Activated CD4-positive, alpha-beta T cell treated with anti-CD3 and anti-CD28 coated beads, Interleukin-2, amount 50 U/mL, for 16 hours (primary cell): ENCODE measurements at regions not wholly inside any gene's neighbourhood (a gene's known extent, or its start where the extent isn't known, plus 50 kb on each side); places are given as distances from the start of the nearest gene placed in this dataset.
"Not testable (repeated sequence)": the region's sequence is repeated elsewhere in the genome, so short reads cannot be mapped to it uniquely, and the experiment has no call there.

Experiments
- DNase-seq: peaks from one replicate; pipeline ENCODE4 v3.0.0-alpha.2; 2020

DNA sequence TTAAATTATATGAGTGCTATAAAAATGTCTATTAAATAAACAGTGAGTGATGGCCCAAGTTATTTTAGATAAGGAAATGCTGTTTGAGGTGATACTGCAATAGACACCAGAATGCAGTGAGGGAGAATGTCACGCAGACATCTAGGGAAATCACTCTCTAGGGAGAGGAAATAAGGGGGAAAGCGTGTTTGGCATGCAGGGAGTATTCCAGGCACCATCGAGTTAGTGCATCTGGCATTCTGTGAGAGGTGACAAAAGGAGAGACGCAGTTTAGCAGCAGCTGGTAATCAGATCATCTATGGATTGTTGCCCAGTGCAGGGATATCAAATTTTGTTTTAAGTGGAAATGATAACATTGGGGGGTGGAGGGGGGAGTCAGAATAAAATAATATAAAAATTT, 175.4 kb upstream of the NETO1 start:
- no peak for DNase-seq

GRCh38 chr18:73040247-73040646, 172.5 kb upstream of the NETO1 start:
- DNase-seq, result no peak

DNA sequence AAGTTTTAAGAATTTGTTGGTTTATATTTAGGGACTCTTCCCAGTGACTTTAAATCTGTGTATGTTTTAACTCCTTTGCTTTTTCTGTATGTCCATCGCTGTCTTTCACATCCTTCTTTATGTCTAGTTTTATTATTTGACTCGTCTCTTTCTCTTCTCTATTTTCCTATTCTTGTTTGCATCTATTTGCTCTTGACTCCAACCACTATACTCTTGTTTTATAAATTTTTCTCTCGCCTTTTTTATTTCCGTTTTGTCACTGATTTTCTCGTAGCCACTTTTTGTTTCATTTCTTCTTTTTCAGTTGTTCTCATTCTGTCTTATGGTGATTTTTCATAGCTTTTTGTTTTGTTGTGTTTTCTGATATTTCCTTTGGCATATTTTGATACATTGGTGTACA, 170.5 kb upstream of the NETO1 start:
- no peak for DNase-seq

DNA sequence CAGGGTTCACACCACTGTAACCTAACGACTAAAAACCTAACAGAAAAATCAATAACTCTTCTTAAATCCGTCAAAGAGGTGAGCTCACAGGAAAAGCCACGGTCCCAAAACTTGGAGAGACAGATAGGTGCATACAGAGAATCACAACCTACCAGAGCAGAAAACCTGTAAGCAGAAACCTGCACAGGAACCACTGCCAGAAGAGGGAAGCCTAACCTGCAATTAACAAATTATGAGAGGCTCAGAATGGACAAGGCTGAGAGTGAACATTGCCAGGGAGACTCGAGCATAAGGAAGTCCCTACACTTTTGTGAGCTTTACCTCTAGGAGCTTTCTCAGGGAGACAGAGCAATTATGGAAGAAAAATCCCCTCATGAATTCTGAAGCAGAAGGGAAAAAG, 156.2 kb upstream of the NETO1 start:
- no peak for DNase-seq

DNA sequence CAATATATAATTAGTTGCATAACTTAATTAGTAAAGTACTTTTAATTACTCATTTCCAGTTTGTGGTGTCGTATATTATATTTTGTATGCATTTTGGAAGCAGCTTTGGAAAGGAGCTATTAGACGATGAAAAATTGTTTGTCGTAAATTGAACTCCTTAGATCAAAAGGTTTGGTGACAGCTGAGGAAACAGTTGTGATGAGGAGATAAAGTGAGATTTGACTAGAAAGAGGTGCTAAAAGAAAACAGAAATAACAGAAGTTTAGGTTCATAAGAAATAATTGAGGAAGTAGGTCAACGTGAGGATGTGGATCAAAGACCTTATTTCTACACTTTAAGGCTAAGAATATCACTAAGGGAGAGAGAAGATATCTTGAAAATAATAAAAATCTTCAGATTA, 141.9 kb upstream of the NETO1 start:
- no peak for DNase-seq

DNA sequence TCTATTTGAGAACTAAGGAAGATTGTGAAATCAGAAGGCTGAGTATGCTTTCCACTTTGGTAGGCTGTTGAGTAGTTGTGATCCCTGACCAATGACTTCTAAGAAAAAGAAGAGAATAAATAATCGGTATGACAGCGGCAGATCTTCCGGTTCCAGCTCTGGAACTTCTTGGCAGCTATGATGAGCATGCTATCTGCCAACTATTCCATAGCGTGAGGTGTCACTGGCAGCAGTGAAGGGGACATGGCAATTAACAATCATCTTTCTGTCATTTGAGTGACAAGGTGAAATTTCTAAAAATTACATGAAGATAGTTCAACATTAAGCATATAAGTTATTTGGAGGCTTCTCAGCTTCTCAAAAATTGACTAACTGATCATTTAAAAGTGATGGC, 140.1 kb upstream of the NETO1 start:
- no peak for DNase-seq

DNA sequence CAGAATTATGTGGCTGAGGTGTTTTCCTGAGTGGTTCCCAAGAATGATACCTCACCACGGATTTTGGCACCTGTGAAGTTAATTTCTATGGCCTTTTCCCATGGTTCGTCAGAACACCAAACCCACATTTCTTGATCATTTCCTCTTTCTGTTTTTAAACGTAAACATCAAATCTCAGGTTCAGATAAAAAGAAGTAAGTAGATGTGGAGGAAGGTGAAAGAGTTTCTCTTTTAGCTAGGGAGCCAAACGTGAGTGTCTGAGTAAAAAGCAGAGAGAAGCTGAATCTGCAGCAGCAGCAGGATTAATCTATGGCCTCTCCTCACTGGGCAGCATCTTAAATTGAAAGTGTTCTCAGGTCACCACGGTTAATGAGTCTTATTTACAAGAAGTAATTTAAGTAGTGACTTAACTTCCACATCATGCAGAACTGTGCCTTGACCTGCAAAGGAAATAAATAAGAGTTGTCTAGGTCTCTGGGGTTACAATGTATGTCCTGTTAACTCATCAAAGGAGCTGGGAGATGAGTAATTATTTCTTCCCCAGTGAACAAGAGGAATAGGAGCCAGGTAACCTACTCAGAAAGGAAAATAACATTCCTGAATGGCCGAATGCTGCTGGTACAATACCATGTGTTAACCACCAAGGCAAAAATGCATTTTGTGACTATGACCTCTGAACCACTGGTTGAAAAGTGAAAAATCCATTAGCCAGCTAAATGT, 139.6 kb upstream of the NETO1 start:
- no peak for DNase-seq

- DNase-seq, result no peak
Observed at GRCh38 chr18:73006331-73006730, 138.5 kb upstream of the NETO1 start.

DNA sequence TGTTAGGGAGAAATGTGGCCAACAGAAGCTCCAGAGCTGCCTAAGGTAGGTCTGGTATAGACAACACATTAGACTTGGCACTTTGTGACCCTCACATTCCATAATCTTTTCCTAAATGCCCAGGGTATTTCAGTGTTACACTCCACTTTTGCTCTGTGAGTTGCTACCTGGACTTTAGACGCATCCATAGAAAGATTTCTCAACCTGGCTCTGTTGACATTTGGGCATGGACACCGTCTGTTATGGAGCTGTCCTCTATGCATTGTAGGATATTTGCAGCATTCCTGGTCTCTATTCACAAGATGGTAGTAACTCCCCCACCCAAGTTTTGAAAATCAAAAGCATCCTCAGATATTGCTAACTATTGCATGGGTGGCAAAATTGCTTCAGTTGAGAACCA, 136.5 kb upstream of the NETO1 start:
- no peak for DNase-seq

DNA sequence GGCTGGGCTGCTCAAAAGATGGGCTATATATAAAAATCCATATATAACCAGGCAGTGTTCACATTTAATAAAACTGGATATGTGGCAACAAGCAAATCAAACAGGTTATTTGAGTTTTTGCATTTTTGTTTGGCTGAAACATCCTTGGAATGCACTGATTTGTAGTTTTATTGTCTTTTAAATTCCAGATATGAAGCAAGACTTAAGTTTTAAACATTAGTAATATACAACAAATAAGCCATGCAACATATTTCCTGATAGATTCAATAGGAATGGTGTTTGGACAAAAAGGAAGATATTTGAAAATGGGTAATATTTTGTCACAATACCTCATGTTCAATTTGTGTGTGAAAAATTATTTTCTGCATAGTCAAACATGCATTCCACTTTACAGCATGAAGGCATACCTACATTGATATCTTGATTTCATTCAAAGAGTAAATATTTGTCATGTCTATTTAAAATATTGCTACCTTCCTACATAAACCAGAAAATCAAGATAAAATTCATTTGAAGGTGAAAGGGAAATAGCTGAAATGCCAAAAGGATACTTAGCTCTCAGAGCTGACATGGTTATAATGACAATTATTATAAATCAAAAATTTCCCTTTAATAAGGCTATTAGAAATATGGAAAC, 132.3 kb upstream of the NETO1 start:
- DNase-seq, result no peak

DNA sequence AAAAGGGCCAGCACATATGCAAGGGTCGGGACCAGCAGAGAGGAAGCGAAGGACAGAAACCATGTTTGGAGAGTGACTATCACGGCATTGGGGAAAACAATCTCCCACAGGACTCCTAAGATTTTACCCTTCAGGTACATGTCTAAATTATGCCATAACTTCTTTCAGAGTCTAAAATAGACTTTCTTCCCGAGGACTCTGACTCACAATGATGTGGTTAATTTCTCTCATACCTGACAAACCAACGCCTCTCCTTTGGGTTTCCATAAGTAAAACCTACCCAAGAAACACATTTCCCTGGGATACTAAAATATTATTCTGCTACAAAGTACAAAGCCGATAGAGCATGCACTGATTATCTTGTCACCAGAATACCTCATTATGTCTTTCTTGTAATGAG, 127.8 kb upstream of the NETO1 start:
- DNase-seq, result no peak

GRCh38 chr18:72993250-72993649, 125.5 kb upstream of the NETO1 start:
- DNase-seq, result no peak

DNA sequence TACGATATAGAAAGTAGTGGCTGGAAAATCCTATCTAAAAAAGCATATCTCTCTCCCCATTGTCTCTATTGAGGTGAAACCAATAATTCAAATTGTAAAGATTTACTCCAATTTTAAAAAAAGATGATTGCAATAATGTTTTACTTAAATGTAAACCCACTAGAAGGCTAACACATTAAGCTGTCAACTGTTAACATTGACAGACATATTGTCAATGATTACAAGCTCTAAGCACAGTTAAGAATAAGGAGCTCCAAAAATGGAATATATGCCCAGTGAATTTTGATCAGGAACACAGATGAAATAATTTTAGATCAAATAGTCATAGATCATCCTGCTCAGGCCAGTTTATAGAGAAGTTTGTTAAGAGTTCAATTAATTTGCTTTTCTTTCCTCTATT, 123.6 kb upstream of the NETO1 start:
- DNase-seq, result no peak

DNA sequence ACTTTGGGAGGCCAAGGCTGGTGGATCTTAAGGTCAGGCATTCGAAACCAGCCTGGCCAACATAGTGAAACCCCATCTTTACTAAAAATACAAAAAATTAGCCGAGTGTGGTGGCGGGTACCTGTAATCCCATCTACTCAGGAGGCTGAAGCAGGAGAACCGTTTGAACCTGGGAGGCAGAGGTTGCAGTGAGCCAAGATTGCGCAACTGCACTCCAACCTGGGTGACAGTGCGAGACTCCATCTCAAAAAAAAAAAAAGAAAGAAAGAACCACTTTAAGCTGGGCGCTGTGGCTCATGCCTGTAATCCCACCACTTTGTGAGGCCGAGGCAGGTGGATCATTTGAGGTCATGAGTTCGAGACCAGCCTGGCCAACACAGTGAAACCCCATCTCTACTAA, 119.8 kb upstream of the NETO1 start:
- DNase-seq, result not testable (repeated sequence)

- no peak for DNase-seq
Observed at GRCh38 chr18:72986103-72986502, 118.3 kb upstream of the NETO1 start.

DNA sequence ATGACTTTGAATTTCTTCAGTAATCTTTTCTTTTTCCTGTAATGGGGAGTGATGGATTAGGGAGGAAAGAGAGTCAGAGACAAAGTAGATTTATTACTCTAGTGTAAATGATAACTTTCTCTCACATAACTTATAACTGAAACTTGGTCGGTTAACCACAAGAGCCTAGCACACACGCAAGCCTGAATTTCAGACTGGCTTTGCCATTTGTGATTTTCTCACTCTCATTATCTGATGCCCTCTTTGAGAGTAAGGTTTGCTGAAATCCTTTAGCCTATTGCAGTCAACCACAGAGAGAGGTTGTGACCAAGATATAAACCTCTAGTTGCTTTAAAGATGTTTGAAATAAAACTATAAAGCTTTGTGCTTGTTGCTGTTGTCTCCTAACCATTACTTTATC, 117.9 kb upstream of the NETO1 start:
- peak; percentile 25 for DNase-seq

DNA sequence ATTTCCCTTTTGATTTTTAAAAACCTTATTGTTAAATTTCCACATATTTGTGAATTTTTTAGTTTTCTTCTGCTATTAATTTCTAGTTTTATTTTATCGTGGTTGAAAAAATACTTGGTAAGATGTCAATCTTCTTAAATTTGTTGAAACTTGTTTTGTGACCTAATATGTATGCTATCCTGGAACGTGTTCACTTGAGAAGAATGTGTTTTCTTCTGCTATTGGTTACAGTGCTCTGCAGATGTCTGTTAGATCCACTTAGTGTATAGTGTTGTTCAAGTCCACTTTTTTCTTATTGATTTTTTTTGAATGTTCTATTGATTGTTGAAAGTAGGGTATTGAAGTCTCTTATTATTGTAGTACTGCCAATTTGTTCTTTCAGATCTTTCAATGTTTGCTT, 116.5 kb upstream of the NETO1 start:
- no peak for DNase-seq

GRCh38 chr18:72973841-72974240, 106.1 kb upstream of the NETO1 start:
- DNase-seq, result no peak

- DNase-seq, result no peak
Observed at GRCh38 chr18:72965616-72966015, 97.8 kb upstream of the NETO1 start.

- DNase-seq, result not testable (repeated sequence)
Observed at GRCh38 chr18:72958195-72958594, 90.4 kb upstream of the NETO1 start.

- DNase-seq, result no peak
Observed at GRCh38 chr18:72948439-72948838, 80.7 kb upstream of the NETO1 start.

GRCh38 chr18:72942766-72943165, 75.0 kb upstream of the NETO1 start:
- no peak for DNase-seq

GRCh38 chr18:72940986-72941385, 73.2 kb upstream of the NETO1 start:
- no peak for DNase-seq

- no peak for DNase-seq
Observed at GRCh38 chr18:72940509-72940908, 72.7 kb upstream of the NETO1 start.

DNA sequence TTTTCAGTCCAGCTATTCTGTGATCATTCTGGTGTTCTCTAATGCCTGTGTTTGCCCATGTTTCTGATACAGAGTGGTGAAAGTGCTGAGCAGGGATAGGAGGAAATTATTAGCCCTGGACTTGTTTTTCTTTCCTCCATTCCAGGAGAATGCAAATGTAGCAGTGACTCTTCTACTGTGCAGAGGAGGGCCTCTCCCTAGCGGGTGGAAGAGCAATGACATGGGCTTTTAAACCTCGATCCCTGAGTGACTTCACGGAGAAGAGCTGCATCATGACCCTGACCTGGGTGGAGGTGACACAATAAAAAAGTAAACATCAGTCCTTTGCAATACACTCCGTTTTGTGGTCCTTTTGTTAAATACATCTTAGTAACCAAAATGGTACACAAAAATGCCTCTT, 68.0 kb upstream of the NETO1 start:
- no peak for DNase-seq
